MCF 10A (cell line): ENCODE measurements at regions not wholly inside any gene's neighbourhood (a gene's known extent, or its start where the extent isn't known, plus 50 kb on each side); places are given as distances from the start of the nearest gene placed in this dataset.

Experiments
- BruUV-seq: library from RNA; stranded (reverse); fragments of 400-500 nt; replicated peaks from 2 replicates; lab custom pipeline; 2021; lab: Mats Ljungman, UMichigan
- CTCF ChIA-PET: fragments of 300-600 bp; sonication (Branson Sonifier 250); formaldehyde crosslinking; extraction: SDS; loops from one replicate; lab custom pipeline; 2021; ENCODE audit warnings: antibody characterized with exemption, inconsistent platforms; lab: Yijun Ruan, JAX
- POLR2A ChIA-PET: fragments of 300-600, 350-650 bp; sonication (Branson Sonifier 250); formaldehyde crosslinking; extraction: SDS; loops from one replicate; lab custom pipeline; 2020; ENCODE audit warnings: antibody characterized with exemption, inconsistent platforms; lab: Yijun Ruan, JAX
- DNase-seq: peaks from one replicate; pipeline ENCODE4 v3.0.0-alpha.2; 2018; ENCODE audit not compliant: unreplicated experiment
- H3K27ac Mint-ChIP-seq: one replicate; pipeline ENCODE4 v1.8.0; 2022; ENCODE audit warnings: mild to moderate bottlenecking, low read depth, mixed read lengths; ENCODE audit not compliant: unreplicated experiment
- H3K27me3 Mint-ChIP-seq: one replicate; pipeline ENCODE4 v1.8.0; 2022; ENCODE audit warnings: mixed read lengths; ENCODE audit not compliant: insufficient read depth, unreplicated experiment
- H3K36me3 Mint-ChIP-seq: one replicate; pipeline ENCODE4 v1.8.0; 2022; ENCODE audit warnings: mild to moderate bottlenecking, moderate library complexity, mixed read lengths; ENCODE audit not compliant: insufficient read depth, unreplicated experiment
- H3K4me1 Mint-ChIP-seq: one replicate; pipeline ENCODE4 v1.8.0; 2022; ENCODE audit warnings: mixed read lengths; ENCODE audit not compliant: insufficient read depth, unreplicated experiment
- H3K4me3 Mint-ChIP-seq: one replicate; pipeline ENCODE4 v1.8.0; 2022; ENCODE audit warnings: mild to moderate bottlenecking, moderate library complexity, mixed read lengths; ENCODE audit not compliant: unreplicated experiment
- H3K9me3 Mint-ChIP-seq: one replicate; pipeline ENCODE4 v1.8.0; 2022; ENCODE audit warnings: mixed read lengths; ENCODE audit not compliant: unreplicated experiment
- CTCF ChIP-seq: fragments of 200-600 bp; IDR thresholded peaks from one replicate; pipeline ENCODE4 v1.8.0; 2022; ENCODE audit warnings: antibody characterized with exemption, mild to moderate bottlenecking; ENCODE audit not compliant: unreplicated experiment
- intact Hi-C: fragments of 100-400 bp; cut with micrococcal nuclease; formaldehyde crosslinking; loops from 2 replicates; pipeline ENCODE4 v1.14.1; 2022

DNA sequence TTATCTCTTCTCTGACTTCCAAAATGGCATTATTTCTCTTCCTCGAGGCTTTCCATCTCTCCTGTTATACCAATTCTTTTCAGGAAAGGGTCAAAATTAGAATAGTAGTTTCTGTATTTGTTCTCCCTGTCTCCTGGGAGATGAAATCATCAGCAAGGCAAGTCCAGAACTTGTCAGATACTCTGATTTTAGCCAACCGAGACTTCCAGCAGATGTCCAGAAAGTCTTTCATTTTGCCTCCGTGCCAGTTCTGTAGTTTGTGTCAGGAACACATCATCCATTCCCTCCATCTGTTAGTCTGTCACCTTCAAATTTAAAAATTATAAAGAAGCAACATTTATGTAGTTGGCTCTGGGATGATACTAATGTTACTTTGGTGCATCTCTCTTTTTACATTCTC is 275.7 kb downstream of the CCDC59 start:
- TF ChIP-seq CTCF: no peak
- intact Hi-C loops: no loop called here
- no peak for DNase-seq
- Mint-ChIP-seq H3K27ac (peak overlapping the region; percentile 68), H3K4me1 (peaks cover 6% of the 10 kb centered on the region), H3K9me3 (peaks cover 15% of the 10 kb centered on the region), H3K36me3 (no peaks in the 10 kb centered on the region), H3K27me3 (no peaks in the 10 kb centered on the region), H3K4me3 (no peak overlapping the region)
- ChIA-PET CTCF (no interaction called here), POLR2A (no interaction called here)
- no TSS peak for BruUV-seq

GRCh38 chr12:82069931-82070514 is 288.2 kb downstream of the CCDC59 start:
- CTCF ChIA-PET: no interaction called here
- DNase-seq: no peak
- TF ChIP-seq CTCF: no peak
- intact Hi-C loops: no loop called here
- no peak overlapping the region for H3K4me3 Mint-ChIP-seq
- H3K27ac Mint-ChIP-seq: no peak overlapping the region
- POLR2A ChIA-PET: no interaction called here
- H3K9me3 Mint-ChIP-seq: no peaks in the 10 kb centered on the region
- BruUV-seq: no TSS peak
- H3K4me1 Mint-ChIP-seq: no peaks in the 10 kb centered on the region
- no peaks in the 10 kb centered on the region for H3K27me3 Mint-ChIP-seq
- H3K36me3 Mint-ChIP-seq: no peaks in the 10 kb centered on the region

GRCh38 chr12:82058197-82058596 is 299.0 kb upstream of the PPFIA2 start:
- no peak for TF ChIP-seq CTCF
- Mint-ChIP-seq H3K4me1 (peaks cover 15% of the 10 kb centered on the region), H3K27me3 (no peaks in the 10 kb centered on the region), H3K9me3 (peaks cover 7% of the 10 kb centered on the region), H3K4me3 (no peak overlapping the region), H3K36me3 (no peaks in the 10 kb centered on the region), H3K27ac (peak overlapping the region; percentile 60)
- no TSS peak for BruUV-seq
- ChIA-PET CTCF (interaction anchor here (0.7 kb wide), 1 partner anchor 481 kb away, joined by 3 read pairs; no protein-coding TSS in a partner anchor), POLR2A (no interaction called here)
- no peak for DNase-seq
- intact Hi-C loops: no loop called here

- POLR2A ChIA-PET: no interaction called here
- intact Hi-C loops: no loop called here
- H3K4me1 Mint-ChIP-seq: peaks cover 15% of the 10 kb centered on the region
- H3K27me3 Mint-ChIP-seq: no peaks in the 10 kb centered on the region
- no peaks in the 10 kb centered on the region for H3K36me3 Mint-ChIP-seq
- DNase-seq: peak; percentile 36
- CTCF ChIA-PET: interaction anchor here (0.7 kb wide), 1 partner anchor 481 kb away, joined by 3 read pairs; no protein-coding TSS in a partner anchor
- H3K27ac Mint-ChIP-seq: peak overlapping the region; percentile 60
- no TSS peak for BruUV-seq
- H3K9me3 Mint-ChIP-seq: peaks cover 7% of the 10 kb centered on the region
- no peak for TF ChIP-seq CTCF
- H3K4me3 Mint-ChIP-seq: no peak overlapping the region
Measured at GRCh38 chr12:82057770-82058169, 298.6 kb upstream of the PPFIA2 start.
